ENCODE measurements at regions not wholly inside any gene's neighbourhood (a gene's known extent, or its start where the extent isn't known, plus 50 kb on each side); places are given as distances from the start of the nearest gene placed in this dataset.
"Not testable (repeated sequence)": the region's sequence is repeated elsewhere in the genome, so short reads cannot be mapped to it uniquely, and the experiment has no call there.

DNA sequence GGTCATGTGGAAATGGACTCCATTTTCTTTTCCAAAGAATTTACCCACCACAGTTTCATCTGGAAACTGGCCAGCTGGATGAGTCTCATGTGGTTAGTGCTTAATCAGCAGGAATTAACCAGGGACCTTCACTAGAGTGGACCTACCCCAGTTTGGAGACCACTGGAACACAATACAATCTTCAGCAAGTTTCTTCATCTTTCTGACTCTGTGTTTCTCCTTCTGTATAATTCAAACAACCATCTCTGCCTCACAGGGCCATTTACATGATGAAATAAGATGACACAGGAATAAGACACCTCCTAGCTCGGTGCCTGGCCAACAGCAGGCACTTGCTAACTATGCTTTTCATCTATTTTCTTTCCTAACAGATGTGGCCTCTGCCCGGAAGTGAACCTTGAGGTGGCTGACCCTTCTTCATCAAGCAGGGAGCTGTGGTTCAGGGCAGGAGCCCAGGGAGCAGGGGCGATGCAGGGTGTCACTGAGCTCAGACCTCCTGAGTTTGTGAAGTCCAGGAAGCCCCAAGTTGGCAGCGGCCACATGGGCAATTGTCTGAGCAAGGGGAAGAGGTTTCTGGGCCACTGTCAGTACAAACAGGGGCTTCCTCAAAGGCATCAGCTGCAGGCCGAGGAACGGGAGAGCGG, 98.8 kb downstream of the SOD2 start:
- no peak for DNase-seq (ENCODE audit: low read depth)

- DNase-seq (ENCODE audit: low read depth): peak; percentile 56
These were observed 102.2 kb downstream of the SOD2 start for GRCh38 chr6:159590835-159591234.

- DNase-seq (ENCODE audit: low read depth): no peak
These were observed 106.4 kb downstream of the SOD2 start for GRCh38 chr6:159586684-159587083.

DNA sequence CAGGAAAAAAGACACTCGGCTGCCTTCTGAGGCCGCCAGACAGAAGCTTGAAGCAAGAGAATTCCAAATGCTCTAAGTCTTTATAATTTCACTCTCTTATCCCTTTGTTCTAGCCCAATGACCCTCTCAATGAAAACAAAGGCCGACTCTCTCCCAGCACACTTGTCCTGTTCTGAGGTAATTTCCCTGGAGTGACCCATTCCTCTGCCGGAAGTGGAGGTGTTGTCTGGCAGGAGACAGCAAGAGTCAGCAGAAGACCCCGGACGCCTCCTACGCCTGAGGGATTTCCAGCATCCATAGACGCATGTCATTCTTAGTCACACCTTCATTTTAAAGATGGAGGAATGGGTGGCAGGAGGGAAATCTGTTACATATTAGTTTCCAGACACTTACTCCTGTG, 110.3 kb downstream of the SOD2 start:
- no peak for DNase-seq (ENCODE audit: low read depth)

DNA sequence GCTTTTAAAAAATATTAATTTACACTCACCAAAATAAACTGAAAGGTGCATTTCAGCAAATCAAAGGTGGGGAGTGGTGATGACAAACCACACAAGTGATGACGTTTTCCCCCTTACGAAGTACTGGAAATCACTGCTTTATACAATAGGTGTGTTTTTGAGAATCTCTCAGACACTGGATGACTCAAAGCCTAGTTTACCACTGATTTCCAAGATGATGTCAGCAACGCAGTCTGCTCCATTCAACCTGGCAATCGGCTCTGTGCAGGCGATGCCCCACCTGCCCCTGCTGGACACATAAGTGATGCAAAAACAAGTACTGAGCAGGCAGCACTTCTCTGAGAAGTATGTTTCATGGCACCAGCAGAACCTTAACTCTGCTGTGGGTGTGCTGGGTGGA, 114.4 kb downstream of the SOD2 start:
- DNase-seq (ENCODE audit: low read depth): no peak

GRCh38 chr6:159577564-159577963, 115.5 kb downstream of the SOD2 start:
- DNase-seq (ENCODE audit: low read depth): no peak

GRCh38 chr6:159572439-159573110, 120.5 kb downstream of the SOD2 start:
- no peak for DNase-seq (ENCODE audit: low read depth)

- DNase-seq (ENCODE audit: low read depth): no peak
These were observed 127.8 kb downstream of the SOD2 start for GRCh38 chr6:159565181-159565710.

GRCh38 chr6:159564456-159564855, 128.6 kb downstream of the SOD2 start:
- DNase-seq (ENCODE audit: low read depth): no peak

DNA sequence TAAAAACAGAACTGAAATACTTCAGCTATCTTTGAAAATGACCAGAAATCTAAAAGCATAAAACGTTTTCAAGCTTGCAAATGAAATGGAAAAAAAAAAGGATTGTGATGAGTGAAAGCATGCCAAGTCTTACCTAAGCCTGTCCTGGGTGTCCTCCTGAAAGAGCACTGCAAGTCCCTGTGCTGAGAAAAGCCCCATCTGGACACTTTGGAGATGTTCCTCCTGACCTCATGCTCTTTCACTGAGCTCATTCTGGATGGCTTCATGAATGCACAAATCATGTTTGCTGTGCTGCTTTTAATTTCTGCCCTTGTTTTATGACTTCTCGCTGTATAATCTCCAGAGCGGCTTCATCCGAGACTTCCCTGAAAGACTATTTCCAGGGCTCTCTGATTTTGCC, 136.0 kb downstream of the SOD2 start:
- peak; percentile 80 for DNase-seq (ENCODE audit: low read depth)

DNA sequence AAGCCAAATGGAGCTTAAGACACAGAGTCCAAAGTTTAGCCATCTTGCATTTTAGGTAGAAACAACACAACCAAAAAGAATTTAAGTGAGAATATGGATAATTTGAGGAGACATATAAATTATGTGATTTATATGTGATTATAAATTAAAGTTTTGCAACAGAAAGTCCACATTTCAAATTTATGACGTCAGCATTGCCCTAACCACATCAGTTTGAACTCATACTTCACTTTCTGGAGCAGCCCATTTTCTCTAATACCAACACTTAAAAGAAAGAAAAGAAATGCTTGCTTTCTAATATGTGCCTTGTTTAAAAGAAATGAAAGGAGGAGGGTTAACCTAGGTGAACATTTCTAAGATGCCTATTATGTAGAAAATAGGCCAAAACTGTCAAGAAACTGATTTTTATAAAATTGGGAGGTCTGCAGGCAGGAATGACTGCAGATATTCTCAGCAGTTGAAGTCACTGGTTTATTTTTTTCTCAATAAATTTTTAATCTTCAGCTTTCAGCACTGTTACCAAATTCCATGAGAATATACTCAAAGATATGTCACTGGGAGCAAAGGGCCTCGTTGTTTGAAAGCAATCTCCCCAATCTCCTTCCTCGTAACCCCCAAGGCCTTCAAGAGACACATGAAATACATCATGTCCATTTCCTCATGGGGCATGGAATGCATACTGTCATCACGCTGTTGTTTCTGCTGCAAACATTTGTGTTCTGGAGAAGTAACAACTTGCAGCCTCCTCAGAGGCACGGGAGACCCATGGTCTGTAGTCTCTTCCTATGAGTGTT, 137.8 kb downstream of the SOD2 start:
- no peak for DNase-seq (ENCODE audit: low read depth)

- DNase-seq (ENCODE audit: low read depth): no peak
These were observed 151.7 kb downstream of the SOD2 start for GRCh38 chr6:159541296-159541695.

DNA sequence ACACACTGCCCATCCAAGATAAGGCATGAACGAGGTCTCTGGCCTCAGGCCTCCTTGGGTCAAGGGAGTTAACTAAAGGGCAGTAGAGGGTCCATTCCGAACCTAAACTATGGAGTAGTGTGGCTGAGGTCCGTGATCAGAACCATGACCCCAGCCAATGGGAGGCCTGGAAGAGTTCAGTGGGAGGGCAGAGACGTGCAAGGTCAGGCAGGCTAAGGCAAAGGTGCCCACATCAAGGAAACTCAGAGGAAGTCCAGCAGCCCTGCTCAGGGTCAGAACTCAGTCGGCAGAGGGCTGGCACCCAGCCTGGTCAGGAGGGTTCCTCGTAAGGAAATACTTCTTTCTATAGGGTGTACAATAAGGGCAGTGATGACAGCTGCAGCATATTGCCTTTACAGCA, 152.2 kb downstream of the SOD2 start:
- no peak for DNase-seq (ENCODE audit: low read depth)

DNA sequence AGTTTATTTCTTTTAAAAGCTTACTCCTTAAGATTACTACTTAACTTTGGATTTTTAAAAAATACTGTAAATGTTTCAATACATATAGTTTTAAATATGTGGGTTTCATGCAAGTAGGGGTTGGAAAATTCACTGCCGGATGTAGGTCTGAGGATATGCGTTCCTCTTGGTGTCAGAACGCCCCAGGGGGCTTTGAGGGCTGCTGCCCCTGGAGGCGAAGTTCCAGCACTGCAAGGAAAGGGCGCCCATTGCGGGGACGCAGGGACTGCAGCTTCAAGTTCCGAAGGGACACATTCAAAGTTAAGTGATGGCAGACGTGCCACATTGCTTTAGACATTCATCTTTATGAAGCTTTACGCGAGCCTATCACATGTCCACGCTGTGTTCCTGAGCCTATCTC, 152.9 kb downstream of the SOD2 start:
- DNase-seq (ENCODE audit: low read depth): no peak

- DNase-seq (ENCODE audit: low read depth): not testable (repeated sequence)
These were observed 155.0 kb downstream of the SOD2 start for GRCh38 chr6:159538031-159538430.

- DNase-seq (ENCODE audit: low read depth): peak; percentile 44
These were observed 157.2 kb downstream of the SOD2 start for GRCh38 chr6:159535656-159536350.

DNA sequence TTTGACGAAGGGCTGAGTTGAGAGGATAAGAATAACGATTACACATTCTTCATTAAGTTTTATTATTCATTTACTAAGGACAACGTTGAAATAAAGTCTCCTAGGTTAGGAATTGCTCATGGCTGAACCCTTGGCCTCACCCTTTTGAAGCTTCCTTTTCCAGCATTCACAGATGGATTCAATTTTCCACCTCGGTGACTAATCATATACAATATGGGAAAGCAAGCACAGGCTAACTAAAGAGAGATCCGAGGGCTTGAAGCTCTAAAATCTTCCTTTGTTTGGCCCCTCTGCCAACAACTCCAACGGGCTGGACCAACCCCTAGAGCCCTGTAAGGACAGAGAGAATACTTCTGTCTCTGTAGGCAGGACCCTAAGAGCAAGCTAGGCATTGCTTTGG, 159.5 kb downstream of the SOD2 start:
- DNase-seq (ENCODE audit: low read depth): no peak

DNA sequence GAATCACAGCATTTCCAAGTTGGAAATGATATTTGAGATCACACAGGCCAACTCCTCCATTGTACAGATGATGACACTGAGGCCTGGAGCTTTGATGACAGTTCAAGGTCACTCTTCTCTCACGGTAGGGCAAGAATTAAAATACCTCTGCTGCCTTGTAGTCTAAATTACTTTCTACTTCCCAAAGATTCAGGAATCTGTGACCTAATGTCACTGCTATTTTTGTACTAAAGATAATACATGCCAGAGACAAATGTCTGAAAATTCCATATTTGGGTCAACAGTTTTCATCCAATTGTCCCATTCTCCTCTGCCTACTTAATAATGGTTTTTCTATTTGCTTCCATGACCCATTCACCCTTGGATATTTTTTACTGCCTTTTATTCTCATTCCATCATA, 160.0 kb downstream of the SOD2 start:
- no peak for DNase-seq (ENCODE audit: low read depth)

DNA sequence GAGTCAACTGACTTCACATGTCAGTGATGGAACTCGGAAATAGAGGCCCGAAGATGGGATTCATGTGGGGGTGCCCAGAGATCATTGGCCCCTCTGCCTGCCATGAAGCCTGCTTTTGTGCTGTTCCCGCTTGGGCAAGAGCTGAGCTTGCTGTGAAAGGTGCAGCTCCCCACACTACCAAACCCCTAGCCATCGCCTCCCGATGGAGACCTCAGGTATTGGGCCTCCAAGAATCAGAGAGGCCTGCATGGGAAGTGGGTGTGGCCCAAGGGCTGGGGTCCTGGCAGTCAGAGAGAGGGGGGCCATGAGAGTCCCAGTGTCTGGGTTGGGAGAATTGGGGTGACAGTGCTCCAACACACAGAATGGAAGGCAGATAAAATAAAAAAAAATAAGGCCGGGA, 160.9 kb downstream of the SOD2 start:
- DNase-seq (ENCODE audit: low read depth): no peak

DNA sequence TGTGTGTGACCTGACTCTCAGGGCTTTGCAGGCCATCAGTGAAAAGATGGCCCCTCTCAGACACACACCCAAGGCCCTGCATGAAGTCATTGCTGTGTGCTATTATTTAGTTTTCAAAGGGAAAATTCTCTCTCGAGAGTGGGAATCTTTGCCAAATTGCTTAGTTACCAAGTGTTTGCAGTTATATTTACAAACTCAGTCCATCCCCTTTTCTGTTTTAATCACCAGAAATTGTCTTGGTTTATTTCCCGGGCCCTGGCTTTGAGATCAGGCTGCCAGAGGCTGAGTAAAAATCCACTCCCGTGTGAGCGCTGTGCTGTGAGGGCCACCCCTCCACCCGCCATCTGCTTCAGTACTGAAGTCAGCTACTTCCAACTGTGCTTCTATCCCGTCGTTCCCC, 163.1 kb downstream of the SOD2 start:
- DNase-seq (ENCODE audit: low read depth): peak; percentile 96

GRCh38 chr6:159527351-159527750, 165.7 kb downstream of the SOD2 start:
- no peak for DNase-seq (ENCODE audit: low read depth)

DNA sequence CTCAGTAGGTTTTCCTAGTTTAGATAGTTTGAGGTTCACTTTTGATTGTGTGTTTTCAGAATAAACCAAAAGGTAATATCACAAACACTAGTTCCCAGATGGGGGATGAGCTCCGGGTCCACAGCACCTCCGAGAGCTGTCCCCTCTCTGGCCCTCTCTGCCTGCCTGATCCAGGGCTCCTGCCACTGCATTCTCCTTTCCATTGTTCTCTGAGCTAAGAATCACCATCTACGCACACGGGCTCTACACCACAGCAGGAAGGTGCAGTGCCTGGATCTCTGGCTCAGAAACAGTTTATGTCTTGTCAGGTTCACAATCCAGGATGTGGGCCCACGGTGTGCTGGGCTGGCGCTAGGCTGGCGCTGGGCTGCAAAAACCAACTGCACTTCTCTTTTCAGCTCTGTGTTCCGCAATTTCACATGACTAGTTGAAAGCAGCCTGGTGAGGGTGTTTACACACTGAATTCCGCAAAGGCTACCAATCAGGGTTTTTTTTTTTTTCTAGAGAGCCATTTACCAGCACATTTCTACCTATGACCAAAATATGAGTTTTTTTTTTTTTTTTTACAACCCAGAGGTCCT, 167.5 kb downstream of the SOD2 start:
- DNase-seq (ENCODE audit: low read depth): no peak
